Natural killer cell (primary cell): ENCODE measurements at regions not wholly inside any gene's neighbourhood (a gene's known extent, or its start where the extent isn't known, plus 50 kb on each side); places are given as distances from the start of the nearest gene placed in this dataset.
"Not testable (repeated sequence)": the region's sequence is repeated elsewhere in the genome, so short reads cannot be mapped to it uniquely, and the experiment has no call there.

Experiments used
- ATAC-seq, 3 donors: fragments of 150-1000 bp in 2 of 3; fragments of 200-7000 bp in 1 of 3; cut with Tn5 transposase; 1 replicate in 1 of 3; 2 replicates in 2 of 3; pipeline ENCODE4 v1.10.0; 2021; ENCODE audit warnings: mild to moderate bottlenecking in 2 of 3, moderate library complexity in 2 of 3
- DNase-seq, 2 donors: peaks; one replicate each; pipeline versions ENCODE4 v3.0.0 to v3.0.0-alpha.2; 2013 to 2021; ENCODE audit warnings: mixed read lengths in 1 of 2
- H3K27ac ChIP-seq: one replicate; pipeline ENCODE4 v1.5.1; 2013; ENCODE audit warnings: mild to moderate bottlenecking, low read length
- H3K27me3 ChIP-seq: one replicate; pipeline ENCODE4 v1.6.1; 2013; ENCODE audit warnings: low read length; ENCODE audit not compliant: control insufficient read depth, insufficient read depth
- H3K36me3 ChIP-seq: one replicate; pipeline ENCODE4 v1.6.1; 2013; ENCODE audit warnings: low read length; ENCODE audit not compliant: control insufficient read depth, insufficient read depth
- H3K4me1 ChIP-seq: one replicate; pipeline ENCODE4 v1.6.1; 2013; ENCODE audit warnings: low read length; ENCODE audit not compliant: control insufficient read depth, insufficient read depth
- H3K4me3 ChIP-seq: one replicate; pipeline ENCODE4 v1.5.1; 2013; ENCODE audit warnings: low read length
- H3K9me3 ChIP-seq: one replicate; pipeline ENCODE4 v1.6.1; 2013; ENCODE audit warnings: low read length; ENCODE audit not compliant: control insufficient read depth, insufficient read depth
- H3K27ac Mint-ChIP-seq, 2 donors: one replicate each; pipeline ENCODE4 v1.8.0; 2022; ENCODE audit warnings: mild to moderate bottlenecking in 2 of 2, mixed read lengths in 2 of 2, moderate library complexity in 1 of 2
- H3K27me3 Mint-ChIP-seq, 2 donors: one replicate each; pipeline ENCODE4 v1.8.0; 2022; ENCODE audit warnings: low read depth in 2 of 2, mixed read lengths in 2 of 2
- H3K36me3 Mint-ChIP-seq: one replicate; pipeline ENCODE4 v1.8.0; 2022; ENCODE audit warnings: mixed read lengths
- H3K4me1 Mint-ChIP-seq, 2 donors: one replicate each; pipeline ENCODE4 v1.8.0; 2022; ENCODE audit warnings: mixed read lengths in 2 of 2
- H3K4me3 Mint-ChIP-seq: one replicate; pipeline ENCODE4 v1.8.0; 2022; ENCODE audit warnings: mild to moderate bottlenecking, moderate library complexity, mixed read lengths
- H3K9me3 Mint-ChIP-seq, 2 donors: one replicate each; pipeline ENCODE4 v1.8.0; 2022; ENCODE audit warnings: mixed read lengths in 2 of 2
- CTCF ChIP-seq: fragments of 200-600 bp; IDR thresholded peaks from one replicate; pipeline ENCODE4 v1.8.0; 2022; ENCODE audit warnings: antibody characterized with exemption
- WGBS: methylation state at CpG from one replicate; pipeline ENCODE4 v1.1.7; 2013; ENCODE audit warnings: missing lambda C conversion rate; ENCODE audit not compliant: insufficient coverage; 5-methylcytosine and 5-hydroxymethylcytosine counted together
- intact Hi-C: fragments of 100-400 bp; cut with micrococcal nuclease; formaldehyde crosslinking; loops from one replicate; pipeline ENCODE4 v1.14.2; 2022

- H3K36me3 Mint-ChIP-seq, H3K27ac ChIP-seq, H3K27ac Mint-ChIP-seq, H3K4me3 ChIP-seq, H3K4me3 Mint-ChIP-seq, H3K4me1 ChIP-seq, H3K36me3 ChIP-seq, H3K27me3 Mint-ChIP-seq, H3K4me1 Mint-ChIP-seq, intact Hi-C loops, ATAC-seq, H3K27me3 ChIP-seq, DNase-seq, H3K9me3 ChIP-seq: not testable (repeated sequence)
- 90% methylated on average over 5 of the region's 7 CpGs for WGBS
- H3K9me3 Mint-ChIP-seq = peaks cover 4 to 14% of the 10 kb centered on the region in 2 donors
Observed at GRCh38 chr1:181954178-181954577, 107.3 kb downstream of the ZNF648 start.

- no peak for TF ChIP-seq CTCF
- intact Hi-C loops = no loop called here
- Mint-ChIP-seq H3K4me1 (no peaks in the 10 kb centered on the region), H3K27me3 (no peaks in the 10 kb centered on the region), H3K27ac (no peak overlapping the region), H3K4me3 (no peak overlapping the region), H3K9me3 (peaks cover 0 to 12% of the 10 kb centered on the region in 2 donors), H3K36me3 (peaks cover 4% of the 10 kb centered on the region)
- Histone ChIP-seq H3K4me1 (no peaks in the 10 kb centered on the region), H3K27ac (no peak overlapping the region), H3K9me3 (no peaks in the 10 kb centered on the region), H3K4me3 (no peak overlapping the region), H3K27me3 (no peaks in the 10 kb centered on the region), H3K36me3 (no peaks in the 10 kb centered on the region)
- ATAC-seq = no peak
- WGBS = 100% methylated on average over 2 of the region's 3 CpGs
- no peak for DNase-seq
Observed at GRCh38 chr1:181953596-181953995, 107.9 kb downstream of the ZNF648 start.

- H3K27ac Mint-ChIP-seq = no peak overlapping the region
- H3K4me1 Mint-ChIP-seq = no peaks in the 10 kb centered on the region
- no peak for ATAC-seq
- H3K36me3 Mint-ChIP-seq = no peaks in the 10 kb centered on the region
- H3K27ac ChIP-seq = no peak overlapping the region
- intact Hi-C loops = no loop called here
- H3K27me3 ChIP-seq = no peaks in the 10 kb centered on the region
- no peaks in the 10 kb centered on the region for H3K27me3 Mint-ChIP-seq
- H3K9me3 ChIP-seq = no peaks in the 10 kb centered on the region
- H3K4me1 ChIP-seq = no peaks in the 10 kb centered on the region
- H3K4me3 Mint-ChIP-seq = no peak overlapping the region
- TF ChIP-seq CTCF = no peak
- no peak overlapping the region for H3K4me3 ChIP-seq
- no peaks in the 10 kb centered on the region for H3K36me3 ChIP-seq
- DNase-seq = no peak
- WGBS = 89% methylated on average over 1 of the region's 4 CpGs
- H3K9me3 Mint-ChIP-seq = peaks cover 0 to 7% of the 10 kb centered on the region in 2 donors
Observed at GRCh38 chr1:181951213-181951612, 110.3 kb downstream of the ZNF648 start.

DNA sequence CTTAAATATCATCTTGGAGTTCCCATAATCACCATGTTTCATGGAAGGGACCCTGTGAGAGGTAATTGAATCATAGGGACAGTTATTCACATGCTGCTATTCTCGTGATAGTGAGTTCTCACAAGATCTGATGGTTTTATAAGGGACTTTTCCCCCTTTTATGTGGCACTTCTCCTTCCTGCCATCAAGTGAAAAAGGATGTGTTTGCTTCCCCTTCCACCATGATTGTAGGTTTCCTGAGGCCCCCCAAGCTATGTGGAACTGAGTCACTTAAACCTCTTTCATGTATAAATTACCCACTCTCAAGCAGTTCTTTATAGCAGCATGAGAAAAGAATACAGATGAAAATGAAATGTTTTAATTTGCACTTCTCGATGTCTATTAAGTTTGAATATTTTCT is 112.0 kb downstream of the ZNF648 start:
- Mint-ChIP-seq H3K4me1 (no peaks in the 10 kb centered on the region), H3K27ac (no peak overlapping the region), H3K4me3 (no peak overlapping the region), H3K27me3 (peaks cover 0 to under 1% of the 10 kb centered on the region in 2 donors), H3K36me3 (no peaks in the 10 kb centered on the region), H3K9me3 (peaks cover 0 to 4% of the 10 kb centered on the region in 2 donors)
- no peak overlapping the region for H3K27ac ChIP-seq
- intact Hi-C loops = no loop called here
- ATAC-seq (no peak), DNase-seq (no peak)
- H3K4me1 ChIP-seq = no peaks in the 10 kb centered on the region
- no peaks in the 10 kb centered on the region for H3K9me3 ChIP-seq
- TF ChIP-seq CTCF = no peak
- WGBS = 0% methylated on average over 1 of the region's 2 CpGs
- no peaks in the 10 kb centered on the region for H3K36me3 ChIP-seq
- no peaks in the 10 kb centered on the region for H3K27me3 ChIP-seq
- H3K4me3 ChIP-seq = no peak overlapping the region
